Endothelial cell of umbilical vein (primary cell): ENCODE measurements at regions not wholly inside any gene's neighbourhood (a gene's known extent, or its start where the extent isn't known, plus 50 kb on each side); places are given as distances from the start of the nearest gene placed in this dataset.

Experiments
- BruUV-seq: library from RNA; stranded (reverse); fragments of 400-500 nt; replicated peaks from 2 replicates; lab custom pipeline; 2021; lab: Mats Ljungman, UMichigan
- CTCF ChIA-PET: fragments of 300-600, 350-600 bp; sonication (Branson Sonifier 250); formaldehyde crosslinking; loops from one replicate; lab custom pipeline; 2021; ENCODE audit warnings: antibody characterized with exemption, inconsistent platforms; lab: Charles Lee
- POLR2A ChIA-PET: fragments of 300-600, 350-600 bp; sonication (Branson Sonifier 250); formaldehyde crosslinking; loops from one replicate; lab custom pipeline; 2021; ENCODE audit warnings: antibody characterized with exemption, inconsistent platforms; lab: Charles Lee
- DNase-seq: peaks from one replicate; pipeline ENCODE4 v3.0.0-alpha.2; 2011; ENCODE audit warnings: low read depth, low spot score
- FAIRE-seq: peaks from 2 replicates; lab custom pipeline; 2011; peaks lifted over from hg19 to GRCh38; lab: Jason Lieb, UNC
- H2AFZ ChIP-seq: 2 replicates; pipeline ENCODE4 v1.6.0; 2012; ENCODE audit warnings: low read depth, low read length, control low read depth, inconsistent platforms
- H3K27ac ChIP-seq: 2 replicates; pipeline ENCODE4 v1.5.1; 2011; ENCODE audit warnings: low read depth, mild to moderate bottlenecking, control low read depth, low read length, moderate library complexity; ENCODE audit not compliant: insufficient read depth
- H3K27me3 ChIP-seq, 2 experiments: 2 replicates each; pipeline versions ENCODE4 v1.6.0 to v1.6.1; 2011; ENCODE audit warnings: low read length in 2 of 2, mixed read lengths in 1 of 2; ENCODE audit not compliant: control insufficient read depth in 2 of 2, insufficient read depth in 2 of 2
- H3K36me3 ChIP-seq, 2 experiments: 2 replicates in 1 of 2; 3 replicates in 1 of 2; pipeline ENCODE4 v1.5.1; 2011; ENCODE audit warnings: low read length in 2 of 2, mild to moderate bottlenecking in 1 of 2, moderate library complexity in 1 of 2; ENCODE audit not compliant: control insufficient read depth in 2 of 2, insufficient read depth in 2 of 2; ENCODE audit errors: extremely low read depth in 1 of 2
- H3K4me1 ChIP-seq: 3 replicates; pipeline ENCODE4 v1.5.1; 2011; ENCODE audit warnings: mild to moderate bottlenecking, low read length; ENCODE audit not compliant: control insufficient read depth, insufficient read depth; ENCODE audit errors: extremely low read depth
- H3K4me2 ChIP-seq: 2 replicates; pipeline ENCODE4 v1.6.1; 2011; ENCODE audit warnings: low read length, control low read depth, mixed read lengths; ENCODE audit not compliant: insufficient read depth
- H3K4me3 ChIP-seq, 3 experiments: fragments of 200-600 bp in 1 of 3; sonication (generic), shearing (Covaris generic) in 1 of 3; replicated peaks in 1 of 3; 2 replicates each; pipeline ENCODE4 v1.5.1; 2011 to 2016; ENCODE audit warnings: control low read depth in 3 of 3, low read length in 3 of 3, mild to moderate bottlenecking in 2 of 3, inconsistent platforms in 1 of 3, low read depth in 1 of 3, moderate library complexity in 1 of 3; ENCODE audit not compliant: insufficient read depth in 1 of 3
- H3K79me2 ChIP-seq: 2 replicates; pipeline ENCODE4 v1.6.0; 2012; ENCODE audit warnings: low read length, inconsistent platforms; ENCODE audit not compliant: control insufficient read depth, insufficient read depth
- H3K9ac ChIP-seq: replicated peaks from 2 replicates; pipeline ENCODE3; 2011; ENCODE audit warnings: low read length, control low read depth; ENCODE audit not compliant: insufficient read depth; ENCODE audit errors: extremely low read depth
- H3K9me1 ChIP-seq: replicated peaks from 3 replicates; pipeline ENCODE4 v1.6.0; 2011; ENCODE audit warnings: mild to moderate bottlenecking, low read length; ENCODE audit not compliant: control insufficient read depth, insufficient read depth; ENCODE audit errors: extremely low read depth
- H3K9me3 ChIP-seq: replicated peaks from 2 replicates; pipeline ENCODE4 v1.5.1; 2012; ENCODE audit warnings: low read length, inconsistent platforms; ENCODE audit not compliant: control insufficient read depth, insufficient read depth
- H4K20me1 ChIP-seq: replicated peaks from 2 replicates; pipeline ENCODE3; 2011; ENCODE audit warnings: mild to moderate bottlenecking, low read length; ENCODE audit not compliant: control insufficient read depth, insufficient read depth; ENCODE audit errors: extremely low read depth
- FOS ChIP-seq: IDR thresholded peaks from 2 replicates; pipeline ENCODE4 v1.6.1; 2011; ENCODE audit warnings: mild to moderate bottlenecking, low read length, moderate library complexity, borderline replicate concordance; ENCODE audit not compliant: insufficient read depth
- JUN ChIP-seq: IDR thresholded peaks from 2 replicates; pipeline ENCODE4 v1.6.1; 2011; ENCODE audit warnings: borderline replicate concordance, low read depth; ENCODE audit not compliant: insufficient read length, insufficient read depth
- MYC ChIP-seq: IDR thresholded peaks from one replicate; pipeline ENCODE4 v1.6.1; 2011; ENCODE audit warnings: mild to moderate bottlenecking, low read depth, low read length
- dilution Hi-C: fragments of 300-500 bp; cut with MboI; formaldehyde crosslinking; loops from one replicate; pipeline ENCODE4 v1.15.0; 2019; ENCODE audit warnings: low sequenced_read_pairs; ENCODE audit not compliant: extremely low pct_ligation_motif_present
- intact Hi-C: fragments of 100-400 bp; cut with micrococcal nuclease; formaldehyde crosslinking; loops from one replicate; pipeline ENCODE4 v1.10.0; 2022
- TF ChIP-seq, protein P1 (sequence below), 2 donors: IDR thresholded peaks; 1 replicate in 1 of 2; 2 replicates in 1 of 2; pipeline ENCODE4 v1.5.1; 2011; ENCODE audit warnings: low read length in 2 of 2, mild to moderate bottlenecking in 2 of 2, moderate library complexity in 2 of 2, control low read depth in 1 of 2, inconsistent platforms in 1 of 2, low read depth in 1 of 2; ENCODE audit not compliant: insufficient read depth in 1 of 2; ENCODE audit errors: extremely low read depth in 1 of 2

DNA sequence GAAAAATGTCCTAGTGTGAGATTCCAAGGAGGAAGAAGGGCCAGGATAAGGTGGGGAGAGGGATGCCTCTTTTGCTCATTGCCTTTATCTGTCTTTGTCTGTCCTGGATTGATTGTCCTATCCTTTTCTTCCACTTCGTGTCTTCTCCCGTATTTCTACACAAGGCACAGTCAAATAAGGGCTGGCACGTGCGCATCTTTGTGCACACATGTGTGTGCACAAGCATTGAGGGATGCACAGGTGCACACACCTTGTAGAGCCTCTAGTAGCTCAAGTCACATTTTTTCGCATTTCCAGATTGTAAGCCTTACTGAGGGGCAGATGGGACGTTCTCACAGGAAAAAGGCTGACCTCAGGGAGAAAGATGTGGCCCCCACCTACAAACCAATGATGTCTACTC is 170.2 kb upstream of the TNP1 start:
- no peaks in the 10 kb centered on the region for H3K9me1 ChIP-seq
- H3K79me2 ChIP-seq = no peaks in the 10 kb centered on the region
- H3K9me3 ChIP-seq = no peaks in the 10 kb centered on the region
- ChIA-PET POLR2A (no interaction called here), CTCF (no interaction called here)
- no peak for TF ChIP-seq MYC
- no peaks in the 10 kb centered on the region for H3K36me3 ChIP-seq
- H3K4me1 ChIP-seq = no peaks in the 10 kb centered on the region
- no peak overlapping the region for H3K9ac ChIP-seq
- no peak overlapping the region for H3K4me3 ChIP-seq
- no peak for DNase-seq
- dilution Hi-C loops = no loop called here
- no peak for FAIRE-seq
- BruUV-seq = no TSS peak
- intact Hi-C loops = no loop called here
- no peak overlapping the region for H3K4me2 ChIP-seq
- peaks cover 0 to 2% of the 10 kb centered on the region in 2 experiments for H3K27me3 ChIP-seq
- H4K20me1 ChIP-seq = no peaks in the 10 kb centered on the region
- H3K27ac ChIP-seq = no peak overlapping the region
- H2AFZ ChIP-seq = no peak overlapping the region

DNA sequence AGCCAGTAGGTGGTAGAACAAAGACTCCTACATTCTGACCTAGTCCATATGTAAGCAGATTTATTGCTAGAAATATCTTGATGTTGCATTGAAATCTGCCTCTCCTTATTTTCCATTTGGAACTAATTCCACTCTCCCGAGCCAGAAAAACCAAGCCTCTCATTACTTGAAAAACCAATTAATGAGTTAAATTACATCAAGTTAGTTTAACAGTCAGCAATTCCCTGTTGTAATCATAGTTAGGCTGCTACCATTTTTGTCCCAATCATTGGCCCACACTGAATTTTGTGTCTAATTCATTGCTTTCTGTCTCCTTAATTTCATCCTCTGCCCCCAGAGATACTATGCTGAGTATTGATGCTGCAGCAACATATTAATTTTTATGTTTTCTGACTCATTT is 168.3 kb upstream of the TNP1 start:
- Histone ChIP-seq H3K4me1 (no peaks in the 10 kb centered on the region), H3K27ac (no peak overlapping the region), H3K36me3 (no peaks in the 10 kb centered on the region), H3K9me3 (no peaks in the 10 kb centered on the region), H3K9me1 (no peaks in the 10 kb centered on the region), H3K4me2 (no peak overlapping the region), H2AFZ (no peak overlapping the region), H3K27me3 (peaks cover 0 to 2% of the 10 kb centered on the region in 2 experiments), H3K79me2 (no peaks in the 10 kb centered on the region), H4K20me1 (no peaks in the 10 kb centered on the region), H3K9ac (no peak overlapping the region), H3K4me3 (no peak overlapping the region)
- no TSS peak for BruUV-seq
- ChIA-PET CTCF (no interaction called here), POLR2A (no interaction called here)
- DNase-seq (no peak), FAIRE-seq (no peak)
- TF ChIP-seq MYC (no peak), JUN (no peak), FOS (no peak)
- TF ChIP-seq, protein P1, sequence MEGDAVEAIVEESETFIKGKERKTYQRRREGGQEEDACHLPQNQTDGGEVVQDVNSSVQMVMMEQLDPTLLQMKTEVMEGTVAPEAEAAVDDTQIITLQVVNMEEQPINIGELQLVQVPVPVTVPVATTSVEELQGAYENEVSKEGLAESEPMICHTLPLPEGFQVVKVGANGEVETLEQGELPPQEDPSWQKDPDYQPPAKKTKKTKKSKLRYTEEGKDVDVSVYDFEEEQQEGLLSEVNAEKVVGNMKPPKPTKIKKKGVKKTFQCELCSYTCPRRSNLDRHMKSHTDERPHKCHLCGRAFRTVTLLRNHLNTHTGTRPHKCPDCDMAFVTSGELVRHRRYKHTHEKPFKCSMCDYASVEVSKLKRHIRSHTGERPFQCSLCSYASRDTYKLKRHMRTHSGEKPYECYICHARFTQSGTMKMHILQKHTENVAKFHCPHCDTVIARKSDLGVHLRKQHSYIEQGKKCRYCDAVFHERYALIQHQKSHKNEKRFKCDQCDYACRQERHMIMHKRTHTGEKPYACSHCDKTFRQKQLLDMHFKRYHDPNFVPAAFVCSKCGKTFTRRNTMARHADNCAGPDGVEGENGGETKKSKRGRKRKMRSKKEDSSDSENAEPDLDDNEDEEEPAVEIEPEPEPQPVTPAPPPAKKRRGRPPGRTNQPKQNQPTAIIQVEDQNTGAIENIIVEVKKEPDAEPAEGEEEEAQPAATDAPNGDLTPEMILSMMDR (IDR thresholded peaks at IDR 0.05; ENCODE audit: extremely low read depth in 1 of 2, insufficient read depth in 1 of 2, low read depth in 1 of 2, low read length in 2 of 2) = no peak
- intact Hi-C loops (no loop called here), dilution Hi-C loops (no loop called here)
